Right lobe of liver (tissue), 6 donors: ENCODE measurements at regions not wholly inside any gene's neighbourhood (a gene's known extent, or its start where the extent isn't known, plus 50 kb on each side); places are given as distances from the start of the nearest gene placed in this dataset.
"Not testable (repeated sequence)": the region's sequence is repeated elsewhere in the genome, so short reads cannot be mapped to it uniquely, and the experiment has no call there.

ENCODE experiments used
- ATAC-seq, 4 donors: fragments of 200-7000 bp; cut with Tn5 transposase; one replicate each; pipeline ENCODE4 v1.9.1; 2020; ENCODE audit warnings: mild to moderate bottlenecking in 4 of 4, moderate library complexity in 4 of 4
- DNase-seq, 3 donors: peaks; one replicate each; pipeline ENCODE4 v3.0.0-alpha.2; 2020
- H3K27ac ChIP-seq, 3 donors: fragments of 200-600 bp; one replicate each; pipeline ENCODE4 v1.8.0; 2022
- H3K27me3 ChIP-seq, 2 donors: fragments of 200-600 bp; one replicate each; pipeline ENCODE4 v1.8.0; 2022
- H3K36me3 ChIP-seq, 4 donors: fragments of 200-600 bp; sonication (generic) in 1 of 4; one replicate each; pipeline versions ENCODE4 v1.5.1 to v1.8.0; 2017 to 2022; ENCODE audit warnings: control low read depth in 1 of 4
- H3K4me1 ChIP-seq, 4 donors: fragments of 200-600 bp; sonication (generic) in 1 of 4; one replicate each; pipeline versions ENCODE4 v1.5.1 to v1.8.0; 2017 to 2022; ENCODE audit warnings: control low read depth in 1 of 4
- H3K4me3 ChIP-seq, 3 donors: fragments of 200-600 bp; one replicate each; pipeline ENCODE4 v1.8.0; 2022
- H3K9me3 ChIP-seq, 4 donors: fragments of 200-600 bp; sonication (generic) in 1 of 4; one replicate each; pipeline versions ENCODE4 v1.5.1 to v1.8.0; 2017 to 2022; ENCODE audit warnings: control low read depth in 1 of 4
- POLR2A ChIP-seq: fragments of 450-650 bp; IDR thresholded peaks from one replicate; pipeline ENCODE4 v1.6.1; 2017; ENCODE audit warnings: antibody characterized with exemption, mild to moderate bottlenecking
- WGBS: methylation state at CpG from one replicate; pipeline ENCODE4 v1.1.6; 2018; ENCODE audit warnings: low coverage, low lambda C conversion rate; ENCODE audit not compliant: insufficient coverage; ENCODE audit errors: missing lambda C conversion rate; 5-methylcytosine and 5-hydroxymethylcytosine counted together
- intact Hi-C, 2 donors: fragments of 100-400 bp; cut with DNase I; formaldehyde crosslinking; loops; one replicate each; pipeline versions ENCODE4 v1.11.2 to v1.14.1; 2022
- TF ChIP-seq, protein P1 (sequence below), 4 donors: fragments of 200-600 bp in 3 of 4; fragments of 450-650 bp in 1 of 4; IDR thresholded peaks; one replicate each; pipeline versions ENCODE4 v1.5.1 to v1.8.0; 2016 to 2022; ENCODE audit warnings: antibody characterized with exemption in 4 of 4, mild to moderate bottlenecking in 2 of 4
- donor health status: DM: no; HTN: yes; CAD: no.
- donor health status: DM: no; HTN: no; CAD: no.
- donor health status: DM: no; HTN: no; CAD: no.
- donor health status: DM: no; HTN: yes; CAD: no.
- donor health status: DM: no; HTN: yes; CAD: no.

GRCh38 chr20:6341491-6341890 lies 218.7 kb upstream of the FERMT1 start:
- H3K4me1 ChIP-seq = no peaks in the 10 kb centered on the region
- DNase-seq = no peak
- H3K4me3 ChIP-seq = no peak overlapping the region
- no peak overlapping the region for H3K27ac ChIP-seq
- 81% methylated on average over 1 of the region's 1 CpG for WGBS
- H3K9me3 ChIP-seq = no peaks in the 10 kb centered on the region
- no peaks in the 10 kb centered on the region for H3K27me3 ChIP-seq
- H3K36me3 ChIP-seq = no peaks in the 10 kb centered on the region
- ATAC-seq = no peak
- TF ChIP-seq POLR2A = no peak
- TF ChIP-seq, protein P1, sequence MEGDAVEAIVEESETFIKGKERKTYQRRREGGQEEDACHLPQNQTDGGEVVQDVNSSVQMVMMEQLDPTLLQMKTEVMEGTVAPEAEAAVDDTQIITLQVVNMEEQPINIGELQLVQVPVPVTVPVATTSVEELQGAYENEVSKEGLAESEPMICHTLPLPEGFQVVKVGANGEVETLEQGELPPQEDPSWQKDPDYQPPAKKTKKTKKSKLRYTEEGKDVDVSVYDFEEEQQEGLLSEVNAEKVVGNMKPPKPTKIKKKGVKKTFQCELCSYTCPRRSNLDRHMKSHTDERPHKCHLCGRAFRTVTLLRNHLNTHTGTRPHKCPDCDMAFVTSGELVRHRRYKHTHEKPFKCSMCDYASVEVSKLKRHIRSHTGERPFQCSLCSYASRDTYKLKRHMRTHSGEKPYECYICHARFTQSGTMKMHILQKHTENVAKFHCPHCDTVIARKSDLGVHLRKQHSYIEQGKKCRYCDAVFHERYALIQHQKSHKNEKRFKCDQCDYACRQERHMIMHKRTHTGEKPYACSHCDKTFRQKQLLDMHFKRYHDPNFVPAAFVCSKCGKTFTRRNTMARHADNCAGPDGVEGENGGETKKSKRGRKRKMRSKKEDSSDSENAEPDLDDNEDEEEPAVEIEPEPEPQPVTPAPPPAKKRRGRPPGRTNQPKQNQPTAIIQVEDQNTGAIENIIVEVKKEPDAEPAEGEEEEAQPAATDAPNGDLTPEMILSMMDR (IDR thresholded peaks at IDR 0.05) = no peak
- intact Hi-C loops = no loop called here

GRCh38 chr20:6339176-6339575 lies 216.3 kb upstream of the FERMT1 start:
- H3K27ac ChIP-seq = no peak overlapping the region
- no peaks in the 10 kb centered on the region for H3K4me1 ChIP-seq
- no peak overlapping the region for H3K4me3 ChIP-seq
- ATAC-seq (no peak), DNase-seq (no peak)
- intact Hi-C loops = no loop called here
- no peaks in the 10 kb centered on the region for H3K9me3 ChIP-seq
- peaks cover 0 to under 1% of the 10 kb centered on the region in 2 donors for H3K27me3 ChIP-seq
- no peak for TF ChIP-seq POLR2A
- TF ChIP-seq, protein P1 (IDR thresholded peaks at IDR 0.05) = no peak
- 45% methylated on average over 1 of the region's 1 CpG for WGBS
- H3K36me3 ChIP-seq = no peaks in the 10 kb centered on the region

DNA sequence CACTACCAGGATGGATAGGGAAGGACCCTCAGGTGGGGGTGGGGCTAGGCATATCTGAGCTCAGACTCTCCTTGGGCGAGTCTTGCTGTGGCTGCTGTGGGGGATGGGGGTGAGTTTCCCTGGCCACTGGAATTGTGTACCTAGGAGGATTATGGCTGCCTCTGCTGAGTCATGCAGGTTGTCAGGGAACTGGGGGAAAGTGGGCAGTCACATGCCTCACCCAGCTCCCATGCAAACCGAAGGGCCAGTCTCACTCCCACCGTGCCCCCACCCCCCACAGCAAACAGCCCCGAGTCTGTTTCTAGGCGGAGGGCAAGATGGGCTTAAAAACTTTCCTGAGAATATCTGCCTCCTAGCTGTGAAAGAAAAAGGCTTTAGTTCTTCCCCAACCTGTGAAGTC lies 210.3 kb upstream of the FERMT1 start:
- Histone ChIP-seq H3K27me3 (peaks cover 0 to 6% of the 10 kb centered on the region in 2 donors), H3K9me3 (no peaks in the 10 kb centered on the region), H3K4me1 (no peaks in the 10 kb centered on the region), H3K27ac (no peak overlapping the region), H3K4me3 (no peak overlapping the region), H3K36me3 (no peaks in the 10 kb centered on the region)
- TF ChIP-seq, protein P1 (IDR thresholded peaks at IDR 0.05) = no peak
- TF ChIP-seq POLR2A = no peak
- intact Hi-C loops = no loop called here
- ATAC-seq (no peak), DNase-seq (no peak)
- 61% methylated on average over 3 of the region's 5 CpGs for WGBS

- DNase-seq, H3K36me3 ChIP-seq, H3K4me3 ChIP-seq, H3K27me3 ChIP-seq, intact Hi-C loops, H3K27ac ChIP-seq, H3K4me1 ChIP-seq, H3K9me3 ChIP-seq, ATAC-seq: not testable (repeated sequence)
- WGBS = 74% methylated on average over 4 of the region's 20 CpGs
Measured at GRCh38 chr20:6321235-6321634, 198.4 kb upstream of the FERMT1 start.

GRCh38 chr20:6311841-6312655 lies 189.2 kb upstream of the FERMT1 start:
- TF ChIP-seq, protein P1 (IDR thresholded peaks at IDR 0.05) = no peak
- TF ChIP-seq POLR2A = no peak
- ATAC-seq (no peak), DNase-seq (no peak)
- Histone ChIP-seq H3K27me3 (no peaks in the 10 kb centered on the region), H3K4me3 (no peak overlapping the region), H3K36me3 (no peaks in the 10 kb centered on the region), H3K27ac (no peak overlapping the region), H3K9me3 (no peaks in the 10 kb centered on the region), H3K4me1 (no peaks in the 10 kb centered on the region)
- 43% methylated on average over 1 of the region's 4 CpGs for whole genome bisulfite sequencing
- intact Hi-C loops = no loop called here
